ENCODE measurements at regions not wholly inside any gene's neighbourhood (a gene's known extent, or its start where the extent isn't known, plus 50 kb on each side); places are given as distances from the start of the nearest gene placed in this dataset.

DNA sequence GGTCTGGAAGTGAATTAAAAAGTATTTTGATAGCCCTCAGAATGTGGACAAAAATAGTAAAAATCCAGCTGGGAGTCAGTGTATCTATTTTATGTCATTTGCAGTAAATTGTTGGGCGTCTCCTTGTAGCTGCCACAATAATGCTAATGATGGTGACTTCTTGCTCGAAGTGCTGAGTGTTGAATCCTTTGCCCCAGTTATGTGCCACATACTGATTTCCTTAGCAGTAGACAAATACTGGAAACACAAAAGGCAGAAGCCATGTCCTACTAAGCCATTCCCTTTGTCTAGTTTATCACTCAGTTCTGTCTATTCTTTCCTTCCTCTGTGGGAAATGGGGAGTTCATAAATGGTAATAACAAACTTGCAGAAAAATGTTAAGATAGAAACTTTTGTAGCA is 70.7 kb upstream of the CXADR start:
- FAIRE-seq (no peak), DNase-seq (ENCODE audit: insufficient read length, low spot score) (no peak)
- TF ChIP-seq SPI1 (IDR thresholded peaks at IDR 0.05; ENCODE audit: low read depth, low read length) (no peak), POU2F2 (IDR thresholded peaks at IDR 0.05; ENCODE audit: low read depth, low read length) (no peak), PAX5 (IDR thresholded peaks at IDR 0.05; ENCODE audit: insufficient read depth, low read length, severe bottlenecking) (no peak), POLR2AphosphoS5 (IDR thresholded peaks at IDR 0.05; ENCODE audit: low read depth, low read length) (no peak), POLR2A (IDR thresholded peaks at IDR 0.05; ENCODE audit: low read depth, low read length) (no peak), TAF1 (IDR thresholded peaks at IDR 0.05; ENCODE audit: low read depth, low read length) (no peak)

DNA sequence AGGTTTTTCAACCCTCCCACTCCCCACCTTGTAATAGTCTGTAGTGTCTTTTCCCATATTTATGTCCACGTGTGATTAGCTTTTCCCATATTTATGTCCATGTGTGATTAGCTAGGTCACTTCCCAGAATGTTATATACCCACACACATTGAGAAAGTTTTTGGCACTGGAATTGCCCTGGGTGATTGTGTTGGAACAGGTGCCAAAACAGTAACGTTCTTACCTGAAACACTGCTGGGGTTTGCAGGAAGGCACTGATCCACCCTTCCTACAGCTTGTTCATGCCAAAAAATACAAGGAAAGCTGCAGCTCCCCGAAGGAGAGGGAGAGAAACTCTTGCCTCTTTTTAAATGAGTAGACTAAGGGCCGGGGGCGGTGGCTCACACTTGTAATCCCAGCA is 68.0 kb upstream of the CXADR start:
- no peak for TF ChIP-seq POLR2AphosphoS5 (IDR thresholded peaks at IDR 0.05; ENCODE audit: low read depth, low read length)
- no peak for TF ChIP-seq POU2F2 (IDR thresholded peaks at IDR 0.05; ENCODE audit: low read depth, low read length)
- TF ChIP-seq PAX5 (IDR thresholded peaks at IDR 0.05; ENCODE audit: insufficient read depth, low read length, severe bottlenecking), result no peak
- FAIRE-seq (no peak), DNase-seq (ENCODE audit: insufficient read length, low spot score) (no peak)

DNA sequence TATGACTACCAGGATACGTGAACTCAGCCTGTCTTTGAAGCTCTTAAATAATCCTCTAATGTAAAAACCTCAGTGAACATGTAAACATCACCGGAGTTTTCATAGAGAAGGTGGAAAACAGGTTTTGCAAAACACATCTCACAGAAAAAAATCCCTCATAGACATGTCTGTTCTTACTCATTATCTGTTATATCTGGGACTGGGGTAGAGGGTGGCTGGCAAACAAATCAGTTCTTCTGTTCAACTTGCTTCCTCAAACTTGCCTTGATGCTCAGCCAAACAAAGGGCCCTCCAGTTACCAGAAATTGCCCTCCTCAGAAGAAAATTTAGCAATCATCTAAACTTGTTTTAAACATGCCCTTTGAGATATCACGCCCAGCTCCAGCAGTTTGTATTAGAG is 66.1 kb upstream of the CXADR start:
- no peak for FAIRE-seq
- no peak for DNase-seq (ENCODE audit: insufficient read length, low spot score)
- TF ChIP-seq POU2F2 (IDR thresholded peaks at IDR 0.05; ENCODE audit: low read depth, low read length) (no peak), PAX5 (IDR thresholded peaks at IDR 0.05; ENCODE audit: insufficient read depth, low read length, severe bottlenecking) (no peak), TAF1 (IDR thresholded peaks at IDR 0.05; ENCODE audit: low read depth, low read length) (no peak), SPI1 (IDR thresholded peaks at IDR 0.05; ENCODE audit: low read depth, low read length) (no peak), POLR2A (IDR thresholded peaks at IDR 0.05; ENCODE audit: low read depth, low read length) (no peak), POLR2AphosphoS5 (IDR thresholded peaks at IDR 0.05; ENCODE audit: low read depth, low read length) (no peak)

DNA sequence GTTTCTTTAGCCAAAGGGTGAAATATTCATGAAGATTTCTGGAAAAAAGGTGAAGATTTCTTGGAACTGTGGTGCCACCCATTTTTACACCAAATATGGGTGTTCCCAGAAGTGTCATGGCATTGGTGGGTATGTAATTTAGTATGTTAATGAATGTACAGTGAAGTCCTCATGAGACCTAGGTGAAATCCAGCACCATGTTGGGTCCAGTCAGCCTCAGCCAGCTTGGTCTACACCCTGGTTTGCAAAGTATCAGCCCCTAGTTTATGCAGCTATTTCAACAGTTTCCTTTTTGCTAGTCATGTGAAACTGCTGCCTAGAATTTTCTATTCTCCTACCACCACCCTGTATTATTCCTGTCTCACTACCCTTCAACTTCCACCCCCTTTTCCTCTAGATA is 63.1 kb upstream of the CXADR start:
- TF ChIP-seq POU2F2 (IDR thresholded peaks at IDR 0.05; ENCODE audit: low read depth, low read length), result no peak
- TF ChIP-seq POLR2AphosphoS5 (IDR thresholded peaks at IDR 0.05; ENCODE audit: low read depth, low read length), result no peak
- no peak for TF ChIP-seq PAX5 (IDR thresholded peaks at IDR 0.05; ENCODE audit: insufficient read depth, low read length, severe bottlenecking)
- no peak for TF ChIP-seq POLR2A (IDR thresholded peaks at IDR 0.05; ENCODE audit: low read depth, low read length)
- TF ChIP-seq TAF1 (IDR thresholded peaks at IDR 0.05; ENCODE audit: low read depth, low read length), result no peak
- no peak for TF ChIP-seq SPI1 (IDR thresholded peaks at IDR 0.05; ENCODE audit: low read depth, low read length)
- no peak for FAIRE-seq

DNA sequence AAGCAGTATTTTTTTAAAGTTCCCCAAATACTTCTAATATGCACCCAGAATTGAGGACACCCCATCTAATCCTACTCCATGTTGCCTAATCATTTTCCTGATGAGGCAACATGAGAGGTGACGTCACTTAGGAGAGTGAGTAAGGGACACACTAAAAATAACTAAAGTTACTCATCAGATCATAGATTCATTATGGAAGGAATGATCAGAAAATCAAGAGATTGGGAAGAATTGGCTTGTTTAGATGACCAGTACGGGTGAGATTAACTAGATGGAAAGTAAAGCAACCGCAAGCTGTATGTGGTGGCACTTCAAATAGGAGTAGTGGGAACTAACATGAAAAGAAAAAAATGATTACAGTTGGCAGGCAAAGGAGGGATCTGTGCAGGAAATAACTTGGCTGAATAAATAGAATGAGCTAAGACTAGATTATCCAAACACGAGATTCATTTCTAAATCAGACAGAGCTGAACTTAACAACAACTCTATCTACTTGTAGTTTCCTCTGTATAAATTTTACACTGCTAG is 61.4 kb upstream of the CXADR start:
- no peak for TF ChIP-seq PAX5 (IDR thresholded peaks at IDR 0.05; ENCODE audit: insufficient read depth, low read length, severe bottlenecking)
- no peak for TF ChIP-seq TAF1 (IDR thresholded peaks at IDR 0.05; ENCODE audit: low read depth, low read length)
- TF ChIP-seq POU2F2 (IDR thresholded peaks at IDR 0.05; ENCODE audit: low read depth, low read length), result no peak
- no peak for TF ChIP-seq POLR2AphosphoS5 (IDR thresholded peaks at IDR 0.05; ENCODE audit: low read depth, low read length)
- TF ChIP-seq SPI1 (IDR thresholded peaks at IDR 0.05; ENCODE audit: low read depth, low read length), result no peak
- TF ChIP-seq POLR2A (IDR thresholded peaks at IDR 0.05; ENCODE audit: low read depth, low read length), result no peak
- no peak for DNase-seq (ENCODE audit: insufficient read length, low spot score)
- FAIRE-seq, result no peak

More for the DNA sequence above, 63.1 kb upstream of the CXADR start:
- no peak for DNase-seq (ENCODE audit: insufficient read length, low spot score)

DNA sequence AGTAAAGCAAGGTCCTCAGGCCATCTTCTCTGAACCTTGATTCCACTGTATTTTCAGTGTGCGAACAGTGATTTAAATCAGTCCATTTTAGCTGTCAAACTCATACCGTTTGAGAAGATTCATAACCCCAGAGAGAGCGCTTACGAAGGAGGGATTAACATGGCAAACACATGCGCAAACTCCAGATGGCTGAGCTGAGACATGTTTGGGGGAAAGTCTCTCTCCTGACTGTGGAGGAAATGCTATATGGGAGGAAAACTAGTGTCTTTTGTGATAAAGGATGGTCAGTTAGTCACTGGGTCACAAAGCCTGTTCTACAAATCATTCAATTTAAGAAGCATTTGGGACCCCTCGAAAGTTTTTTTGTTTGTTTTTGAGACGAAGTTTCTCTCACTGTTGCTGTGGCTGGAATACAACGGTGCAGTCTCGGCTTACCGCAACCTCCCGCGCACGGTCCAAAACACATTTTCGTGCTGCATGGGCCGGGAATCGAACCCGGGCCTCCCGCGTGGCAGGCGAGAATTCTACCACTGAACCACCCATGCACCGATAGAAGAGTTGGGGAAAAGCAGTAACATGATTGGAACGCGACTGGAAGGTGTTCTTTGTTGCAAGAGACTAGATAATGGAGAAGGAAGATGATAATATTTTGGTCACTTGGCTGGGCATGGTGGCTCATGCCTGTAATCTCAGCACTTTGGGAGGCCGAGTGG is 58.4 kb upstream of the CXADR start:
- DNase-seq (ENCODE audit: insufficient read length, low spot score) (peak; percentile 22), FAIRE-seq (peak; percentile 56)
- TF ChIP-seq TAF1 (IDR thresholded peaks at IDR 0.05; ENCODE audit: low read depth, low read length) (no peak), SPI1 (IDR thresholded peaks at IDR 0.05; ENCODE audit: low read depth, low read length) (no peak), POLR2A (IDR thresholded peaks at IDR 0.05; ENCODE audit: low read depth, low read length) (no peak), POU2F2 (IDR thresholded peaks at IDR 0.05; ENCODE audit: low read depth, low read length) (no peak), PAX5 (IDR thresholded peaks at IDR 0.05; ENCODE audit: insufficient read depth, low read length, severe bottlenecking) (no peak), POLR2AphosphoS5 (IDR thresholded peaks at IDR 0.05; ENCODE audit: low read depth, low read length) (no peak)

DNA sequence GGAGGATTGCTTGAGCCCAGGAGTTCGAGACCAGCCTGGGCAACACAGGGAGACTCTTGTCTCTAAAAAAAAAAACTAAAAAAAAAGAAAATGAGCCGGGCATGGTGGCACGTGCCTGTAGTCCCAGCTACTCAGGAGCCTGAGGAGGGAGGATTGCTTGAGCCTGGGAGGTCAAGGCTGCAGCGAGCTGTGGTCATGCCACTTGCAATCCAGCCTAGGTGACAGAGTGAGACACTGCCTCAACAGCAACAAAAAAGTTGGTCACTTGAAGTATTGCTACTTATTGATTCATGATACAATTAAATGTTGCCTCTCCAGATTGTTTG is 57.9 kb upstream of the CXADR start:
- DNase-seq (ENCODE audit: insufficient read length, low spot score) (no peak), FAIRE-seq (no peak)
- TF ChIP-seq POLR2AphosphoS5 (IDR thresholded peaks at IDR 0.05; ENCODE audit: low read depth, low read length), result no peak
- TF ChIP-seq POLR2A (IDR thresholded peaks at IDR 0.05; ENCODE audit: low read depth, low read length), result no peak
- TF ChIP-seq PAX5 (IDR thresholded peaks at IDR 0.05; ENCODE audit: insufficient read depth, low read length, severe bottlenecking), result no peak
- no peak for TF ChIP-seq TAF1 (IDR thresholded peaks at IDR 0.05; ENCODE audit: low read depth, low read length)
- TF ChIP-seq SPI1 (IDR thresholded peaks at IDR 0.05; ENCODE audit: low read depth, low read length), result no peak
- TF ChIP-seq POU2F2 (IDR thresholded peaks at IDR 0.05; ENCODE audit: low read depth, low read length), result no peak

DNA sequence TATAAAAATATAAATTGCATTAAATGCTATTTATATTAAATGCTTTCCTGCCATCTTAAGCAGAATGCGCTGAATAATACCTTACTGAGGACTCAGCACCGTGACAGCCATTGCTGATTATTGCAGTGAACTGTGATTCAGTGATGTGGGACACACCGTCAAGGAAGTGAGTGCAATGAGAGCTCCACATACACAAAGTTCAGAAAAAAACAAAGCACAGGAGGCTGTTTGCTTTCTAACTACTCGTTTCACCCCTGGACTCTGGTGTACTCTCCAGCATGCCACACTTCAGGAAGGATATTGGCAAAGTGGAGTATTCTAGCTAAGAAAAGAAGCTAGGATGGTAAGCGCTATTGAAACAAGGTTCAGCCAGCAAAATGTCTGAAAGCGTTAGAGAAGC is 57.4 kb upstream of the CXADR start:
- TF ChIP-seq TAF1 (IDR thresholded peaks at IDR 0.05; ENCODE audit: low read depth, low read length) (no peak), POU2F2 (IDR thresholded peaks at IDR 0.05; ENCODE audit: low read depth, low read length) (no peak), POLR2AphosphoS5 (IDR thresholded peaks at IDR 0.05; ENCODE audit: low read depth, low read length) (no peak), POLR2A (IDR thresholded peaks at IDR 0.05; ENCODE audit: low read depth, low read length) (no peak), SPI1 (IDR thresholded peaks at IDR 0.05; ENCODE audit: low read depth, low read length) (no peak)
- FAIRE-seq, result no peak

DNA sequence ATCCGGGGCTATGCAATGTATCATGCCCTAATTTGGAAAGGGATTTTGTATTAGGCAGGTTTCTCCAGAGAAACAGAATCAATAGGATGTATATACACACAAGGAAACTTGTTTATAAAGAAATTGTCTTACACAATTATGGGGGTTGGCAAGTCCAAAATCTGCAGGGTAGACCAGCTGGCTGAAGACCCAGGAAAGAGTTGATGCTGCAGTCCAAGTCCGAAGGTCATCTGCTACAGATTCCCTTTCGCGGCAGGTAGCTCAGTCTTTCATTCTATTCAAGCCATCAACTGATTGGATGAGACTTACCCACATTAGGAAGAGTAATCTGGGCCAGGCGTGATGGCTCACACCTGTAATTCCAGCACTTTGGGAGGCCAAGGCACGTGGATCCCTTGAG is 54.6 kb upstream of the CXADR start:
- no peak for TF ChIP-seq POLR2A (IDR thresholded peaks at IDR 0.05; ENCODE audit: low read depth, low read length)
- TF ChIP-seq TAF1 (IDR thresholded peaks at IDR 0.05; ENCODE audit: low read depth, low read length), result no peak
- no peak for TF ChIP-seq POU2F2 (IDR thresholded peaks at IDR 0.05; ENCODE audit: low read depth, low read length)
- no peak for TF ChIP-seq PAX5 (IDR thresholded peaks at IDR 0.05; ENCODE audit: insufficient read depth, low read length, severe bottlenecking)
- TF ChIP-seq SPI1 (IDR thresholded peaks at IDR 0.05; ENCODE audit: low read depth, low read length), result no peak
- no peak for TF ChIP-seq POLR2AphosphoS5 (IDR thresholded peaks at IDR 0.05; ENCODE audit: low read depth, low read length)
- no peak for FAIRE-seq

More for the DNA sequence above, 57.4 kb upstream of the CXADR start:
- no peak for DNase-seq (ENCODE audit: insufficient read length, low spot score)

DNA sequence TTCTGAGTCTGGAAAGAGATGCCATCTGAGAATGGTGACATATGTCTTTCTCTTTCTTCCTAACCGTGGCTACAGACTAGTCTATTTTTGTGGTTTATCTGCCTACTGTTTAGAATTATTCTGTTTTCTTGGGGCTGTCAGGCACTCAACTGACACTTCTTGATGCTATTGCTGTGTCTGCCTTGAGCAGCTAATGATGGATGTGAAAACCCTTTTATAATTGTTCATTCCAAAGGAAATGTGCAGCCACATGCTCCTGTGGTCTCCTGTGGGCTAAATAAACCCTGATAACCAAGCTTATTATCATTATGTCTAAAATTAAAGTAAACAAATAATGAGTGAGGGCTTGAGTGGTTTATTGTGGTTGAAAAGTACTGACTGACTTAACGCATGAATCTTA is 52.7 kb upstream of the CXADR start:
- TF ChIP-seq POLR2AphosphoS5 (IDR thresholded peaks at IDR 0.05; ENCODE audit: low read depth, low read length), result no peak
- no peak for TF ChIP-seq SPI1 (IDR thresholded peaks at IDR 0.05; ENCODE audit: low read depth, low read length)
- no peak for TF ChIP-seq PAX5 (IDR thresholded peaks at IDR 0.05; ENCODE audit: insufficient read depth, low read length, severe bottlenecking)
- no peak for TF ChIP-seq POU2F2 (IDR thresholded peaks at IDR 0.05; ENCODE audit: low read depth, low read length)
- TF ChIP-seq TAF1 (IDR thresholded peaks at IDR 0.05; ENCODE audit: low read depth, low read length), result no peak
- TF ChIP-seq POLR2A (IDR thresholded peaks at IDR 0.05; ENCODE audit: low read depth, low read length), result no peak
- no peak for DNase-seq (ENCODE audit: insufficient read length, low spot score)
- no peak for FAIRE-seq

More for the DNA sequence above, 54.6 kb upstream of the CXADR start:
- no peak for DNase-seq (ENCODE audit: insufficient read length, low spot score)
